Activated T-helper 17 cell treated with anti-CD3 and anti-CD28 coated beads, Interleukin-2, amount 50 U/mL, for 72 hours (primary cell): ENCODE measurements at regions not wholly inside any gene's neighbourhood (a gene's known extent, or its start where the extent isn't known, plus 50 kb on each side); places are given as distances from the start of the nearest gene placed in this dataset.

Source experiments
- ATAC-seq: fragments of 150-1000 bp; cut with Tn5 transposase; replicated peaks from 2 replicates; pipeline ENCODE4 v1.10.0; 2021; ENCODE audit warnings: mild to moderate bottlenecking, moderate library complexity
- H3K27ac Mint-ChIP-seq: one replicate; pipeline ENCODE4 v1.8.0; 2022; ENCODE audit warnings: mixed read lengths
- H3K27me3 Mint-ChIP-seq: one replicate; pipeline ENCODE4 v1.8.0; 2022; ENCODE audit warnings: mixed read lengths
- H3K36me3 Mint-ChIP-seq: one replicate; pipeline ENCODE4 v1.8.0; 2022; ENCODE audit warnings: low read depth, mild to moderate bottlenecking, mixed read lengths
- H3K4me1 Mint-ChIP-seq: one replicate; pipeline ENCODE4 v1.8.0; 2022; ENCODE audit warnings: mixed read lengths
- H3K4me3 Mint-ChIP-seq: one replicate; pipeline ENCODE4 v1.8.0; 2022; ENCODE audit warnings: mild to moderate bottlenecking, mixed read lengths
- H3K9me3 Mint-ChIP-seq: one replicate; pipeline ENCODE4 v1.8.0; 2022; ENCODE audit warnings: mixed read lengths

DNA sequence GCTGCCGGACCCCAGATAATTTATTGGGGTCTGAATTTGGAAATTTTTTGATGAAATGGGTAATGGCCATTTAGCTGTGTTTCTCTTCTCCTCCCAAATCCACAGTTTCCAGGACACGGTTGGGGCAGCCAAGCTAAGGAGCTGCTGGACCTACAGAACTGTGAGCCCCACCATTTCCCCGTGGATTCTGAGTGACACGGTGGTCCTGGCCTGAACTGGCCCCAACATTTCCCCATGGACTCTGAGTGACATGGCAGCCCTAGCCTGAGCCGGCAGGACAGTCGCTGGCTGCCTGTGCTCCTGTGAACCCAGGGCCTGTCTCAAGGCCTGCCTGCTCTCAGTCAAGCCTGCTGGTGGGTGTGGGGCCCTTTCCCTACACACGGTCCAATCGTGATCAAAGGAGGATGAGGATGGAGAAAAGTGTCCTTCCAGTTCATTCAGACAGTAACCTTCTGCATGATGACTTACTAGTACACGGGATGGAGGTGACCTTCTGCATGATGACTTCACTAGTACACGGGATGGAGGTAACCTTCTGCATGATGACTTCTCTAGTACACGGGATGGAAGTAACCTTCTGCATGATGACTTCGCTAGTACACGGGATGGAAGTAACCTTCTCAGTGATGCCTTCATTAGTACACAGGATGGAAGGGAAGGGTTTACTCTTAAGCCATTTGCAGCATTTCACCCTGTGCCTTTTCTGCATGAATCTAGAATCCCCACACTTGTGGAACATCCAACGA lies 359.9 kb downstream of the GLRX3 start:
- no peak overlapping the region for H3K27ac Mint-ChIP-seq
- H3K36me3 Mint-ChIP-seq: no peaks in the 10 kb centered on the region
- no peak overlapping the region for H3K4me3 Mint-ChIP-seq
- no peak for ATAC-seq
- H3K9me3 Mint-ChIP-seq: no peaks in the 10 kb centered on the region
- H3K4me1 Mint-ChIP-seq: no peaks in the 10 kb centered on the region
- no peaks in the 10 kb centered on the region for H3K27me3 Mint-ChIP-seq

- no peaks in the 10 kb centered on the region for H3K9me3 Mint-ChIP-seq
- no peaks in the 10 kb centered on the region for H3K36me3 Mint-ChIP-seq
- H3K27ac Mint-ChIP-seq: no peak overlapping the region
- H3K4me1 Mint-ChIP-seq: no peaks in the 10 kb centered on the region
- no peaks in the 10 kb centered on the region for H3K27me3 Mint-ChIP-seq
- no peak for ATAC-seq
- no peak overlapping the region for H3K4me3 Mint-ChIP-seq
Observed at GRCh38 chr10:130497056-130498010, 361.1 kb downstream of the GLRX3 start.

DNA sequence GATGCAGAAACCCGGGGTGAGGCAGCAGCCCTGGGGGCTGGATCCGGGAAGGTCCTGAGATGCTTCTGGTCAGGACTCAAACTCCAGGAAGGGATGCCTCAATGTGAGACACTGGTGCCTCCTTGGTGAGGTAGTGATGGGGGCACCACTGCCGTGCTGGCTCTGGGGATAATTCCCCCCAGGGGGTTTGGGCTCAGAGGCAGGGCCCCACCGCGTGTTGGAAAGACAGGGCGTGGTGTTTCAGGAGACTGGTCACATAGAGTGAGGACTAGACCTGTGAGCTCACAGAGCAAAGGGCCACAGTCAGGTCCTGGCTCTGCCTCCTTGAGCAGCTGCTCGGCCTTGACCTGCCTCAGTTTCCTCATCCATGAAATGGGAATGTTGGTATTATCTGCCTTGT lies 361.9 kb downstream of the GLRX3 start:
- no peaks in the 10 kb centered on the region for H3K9me3 Mint-ChIP-seq
- ATAC-seq: no peak
- no peaks in the 10 kb centered on the region for H3K36me3 Mint-ChIP-seq
- no peak overlapping the region for H3K4me3 Mint-ChIP-seq
- H3K4me1 Mint-ChIP-seq: no peaks in the 10 kb centered on the region
- H3K27ac Mint-ChIP-seq: no peak overlapping the region
- no peaks in the 10 kb centered on the region for H3K27me3 Mint-ChIP-seq

GRCh38 chr10:130498934-130499333 lies 362.7 kb downstream of the GLRX3 start:
- H3K4me1 Mint-ChIP-seq: no peaks in the 10 kb centered on the region
- H3K9me3 Mint-ChIP-seq: no peaks in the 10 kb centered on the region
- H3K4me3 Mint-ChIP-seq: no peak overlapping the region
- no peak overlapping the region for H3K27ac Mint-ChIP-seq
- H3K27me3 Mint-ChIP-seq: no peaks in the 10 kb centered on the region
- ATAC-seq: no peak
- H3K36me3 Mint-ChIP-seq: no peaks in the 10 kb centered on the region

- Mint-ChIP-seq H3K27ac (no peak overlapping the region), H3K9me3 (no peaks in the 10 kb centered on the region), H3K36me3 (no peaks in the 10 kb centered on the region), H3K4me3 (no peak overlapping the region), H3K27me3 (no peaks in the 10 kb centered on the region), H3K4me1 (no peaks in the 10 kb centered on the region)
- no peak for ATAC-seq
Observed at GRCh38 chr10:130499541-130499940, 363.4 kb downstream of the GLRX3 start.

- H3K4me1 Mint-ChIP-seq: no peaks in the 10 kb centered on the region
- H3K27me3 Mint-ChIP-seq: no peaks in the 10 kb centered on the region
- no peaks in the 10 kb centered on the region for H3K36me3 Mint-ChIP-seq
- no peak overlapping the region for H3K4me3 Mint-ChIP-seq
- ATAC-seq: no peak
- no peak overlapping the region for H3K27ac Mint-ChIP-seq
- no peaks in the 10 kb centered on the region for H3K9me3 Mint-ChIP-seq
Observed at GRCh38 chr10:130500261-130501000, 364.2 kb downstream of the GLRX3 start.

GRCh38 chr10:130507461-130507860 lies 371.3 kb downstream of the GLRX3 start:
- no peaks in the 10 kb centered on the region for H3K36me3 Mint-ChIP-seq
- no peaks in the 10 kb centered on the region for H3K9me3 Mint-ChIP-seq
- H3K4me3 Mint-ChIP-seq: no peak overlapping the region
- no peak for ATAC-seq
- H3K27ac Mint-ChIP-seq: no peak overlapping the region
- H3K4me1 Mint-ChIP-seq: no peaks in the 10 kb centered on the region
- peaks cover 16% of the 10 kb centered on the region for H3K27me3 Mint-ChIP-seq

DNA sequence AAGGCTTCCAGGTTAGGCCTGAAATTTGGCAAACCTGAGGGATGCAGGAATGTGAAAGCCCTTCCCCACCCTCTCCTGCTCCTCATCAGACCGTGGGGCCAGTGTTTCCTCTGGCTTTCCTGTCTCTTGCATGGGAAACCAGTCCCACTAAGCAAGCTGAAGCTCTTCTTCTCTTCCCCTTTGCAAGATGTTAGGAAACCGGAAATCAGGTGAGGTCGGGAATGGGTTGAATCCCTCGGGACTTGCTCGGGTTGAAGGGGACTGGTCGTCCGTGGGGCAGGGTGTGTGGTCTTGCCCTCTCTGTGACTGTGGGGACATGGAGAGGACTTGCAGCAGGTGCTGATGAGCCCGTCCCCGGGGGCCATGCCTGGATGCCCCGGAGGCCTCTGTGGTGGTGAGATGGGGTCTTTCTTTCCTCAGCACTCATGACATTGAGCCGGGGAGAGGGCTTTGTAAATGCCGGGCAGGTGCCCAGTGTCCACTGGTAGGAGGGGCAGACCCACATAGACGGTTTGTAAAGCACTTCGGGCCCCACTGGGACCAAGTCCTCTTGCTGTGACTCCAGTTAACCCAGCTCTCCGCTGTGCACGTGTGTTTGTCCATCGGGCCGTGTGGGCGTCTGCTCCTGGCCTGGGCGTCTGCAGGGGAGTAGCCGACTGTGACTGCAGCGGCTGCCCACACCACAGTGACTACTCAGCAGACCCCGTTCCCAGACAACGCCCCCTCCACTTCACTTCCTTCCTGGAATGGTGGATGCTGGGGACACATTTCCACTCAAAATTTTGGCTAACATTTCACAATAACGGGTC lies 373.9 kb downstream of the GLRX3 start:
- H3K27ac Mint-ChIP-seq: no peak overlapping the region
- peaks cover 19% of the 10 kb centered on the region for H3K27me3 Mint-ChIP-seq
- H3K4me3 Mint-ChIP-seq: no peak overlapping the region

DNA sequence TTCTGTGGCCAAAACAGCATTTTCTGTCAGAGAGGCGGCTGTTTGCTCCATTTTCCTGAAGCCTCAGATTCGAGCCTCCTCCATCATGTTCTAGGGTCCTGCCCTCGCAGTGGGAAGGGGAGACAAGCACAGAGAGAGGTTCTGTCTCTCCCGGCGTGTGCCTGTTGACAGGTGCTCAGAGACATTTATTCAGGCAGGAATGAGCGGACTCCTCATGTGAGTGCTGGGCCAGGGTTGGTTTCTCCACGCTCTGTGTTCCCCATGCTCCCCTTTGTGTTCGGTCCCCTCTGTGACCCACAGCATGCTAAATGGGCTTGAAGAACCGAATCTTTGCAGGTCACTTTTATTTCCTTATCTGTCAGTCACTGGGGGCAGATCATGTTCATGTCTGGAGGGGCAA lies 374.6 kb downstream of the GLRX3 start:
- H3K36me3 Mint-ChIP-seq: no peaks in the 10 kb centered on the region
- H3K27me3 Mint-ChIP-seq: peaks cover 19% of the 10 kb centered on the region
- H3K4me1 Mint-ChIP-seq: no peaks in the 10 kb centered on the region
- H3K9me3 Mint-ChIP-seq: peaks cover 3% of the 10 kb centered on the region
- H3K27ac Mint-ChIP-seq: no peak overlapping the region
- ATAC-seq: no peak
- H3K4me3 Mint-ChIP-seq: no peak overlapping the region

More for the DNA sequence above, 373.9 kb downstream of the GLRX3 start:
- no peak for ATAC-seq
- Mint-ChIP-seq H3K9me3 (peaks cover 3% of the 10 kb centered on the region), H3K36me3 (no peaks in the 10 kb centered on the region), H3K4me1 (no peaks in the 10 kb centered on the region)

DNA sequence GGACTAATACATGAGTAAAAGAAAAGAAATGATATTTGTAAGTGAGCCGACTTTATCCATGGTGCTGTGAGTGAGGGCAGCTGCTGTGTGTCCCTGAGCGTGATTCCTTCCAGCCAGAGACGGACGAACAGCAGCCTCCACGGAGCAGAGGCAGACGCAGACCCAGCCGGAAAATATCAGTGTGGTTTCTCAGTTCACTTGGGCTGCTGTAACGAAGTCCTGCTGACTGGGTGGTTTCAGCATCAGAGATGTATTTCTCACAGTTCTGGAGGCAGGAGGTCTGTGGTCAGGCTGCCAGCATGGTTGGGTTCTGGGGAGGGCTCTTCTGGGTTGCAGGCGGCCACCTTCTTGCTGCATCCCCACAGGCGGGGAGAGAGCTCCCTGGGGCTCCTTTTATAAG lies 375.6 kb downstream of the GLRX3 start:
- H3K9me3 Mint-ChIP-seq: peaks cover 3% of the 10 kb centered on the region
- peaks cover 14% of the 10 kb centered on the region for H3K27me3 Mint-ChIP-seq
- no peak overlapping the region for H3K4me3 Mint-ChIP-seq
- no peak for ATAC-seq
- H3K36me3 Mint-ChIP-seq: no peaks in the 10 kb centered on the region
- no peaks in the 10 kb centered on the region for H3K4me1 Mint-ChIP-seq
- no peak overlapping the region for H3K27ac Mint-ChIP-seq

GRCh38 chr10:130512936-130513335 lies 376.7 kb downstream of the GLRX3 start:
- Mint-ChIP-seq H3K4me1 (no peaks in the 10 kb centered on the region), H3K9me3 (peaks cover 3% of the 10 kb centered on the region), H3K27ac (no peak overlapping the region), H3K4me3 (no peak overlapping the region), H3K36me3 (no peaks in the 10 kb centered on the region), H3K27me3 (peaks cover 14% of the 10 kb centered on the region)
- ATAC-seq: no peak

GRCh38 chr10:130513686-130514476 lies 377.7 kb downstream of the GLRX3 start:
- Mint-ChIP-seq H3K36me3 (no peaks in the 10 kb centered on the region), H3K9me3 (peaks cover 3% of the 10 kb centered on the region), H3K4me3 (no peak overlapping the region), H3K27me3 (peaks cover 8% of the 10 kb centered on the region), H3K4me1 (no peaks in the 10 kb centered on the region), H3K27ac (no peak overlapping the region)
- ATAC-seq: no peak

- Mint-ChIP-seq H3K27me3 (peaks cover 3% of the 10 kb centered on the region), H3K36me3 (no peaks in the 10 kb centered on the region), H3K4me1 (no peaks in the 10 kb centered on the region), H3K9me3 (peaks cover 9% of the 10 kb centered on the region), H3K4me3 (no peak overlapping the region), H3K27ac (no peak overlapping the region)
- no peak for ATAC-seq
Observed at GRCh38 chr10:130515670-130516069, 379.5 kb downstream of the GLRX3 start.
